Endodermal cell (in vitro differentiated cells): ENCODE measurements at regions not wholly inside any gene's neighbourhood (a gene's known extent, or its start where the extent isn't known, plus 50 kb on each side); places are given as distances from the start of the nearest gene placed in this dataset.

Source experiments
- DNase-seq: peaks from one replicate; pipeline ENCODE4 v3.0.0-alpha.2; 2017
- H3K27ac ChIP-seq: 2 replicates; pipeline ENCODE4 v1.5.1; 2013; ENCODE audit warnings: mild to moderate bottlenecking, low read depth, low read length, moderate library complexity
- H3K27me3 ChIP-seq: 2 replicates; pipeline ENCODE4 v1.6.1; 2013; ENCODE audit warnings: mild to moderate bottlenecking, low read length, moderate library complexity; ENCODE audit not compliant: insufficient read depth, control insufficient read depth, poor library complexity, severe bottlenecking
- H3K36me3 ChIP-seq: 2 replicates; pipeline ENCODE4 v1.7.0; 2013; ENCODE audit warnings: mild to moderate bottlenecking, low read length, moderate library complexity; ENCODE audit not compliant: control insufficient read depth, insufficient read depth
- H3K4me1 ChIP-seq: one replicate; pipeline ENCODE4 v1.7.0; 2013; ENCODE audit warnings: low read length; ENCODE audit not compliant: control insufficient read depth, insufficient read depth
- H3K4me3 ChIP-seq: 2 replicates; pipeline ENCODE4 v1.5.1; 2013; ENCODE audit warnings: mild to moderate bottlenecking, low read length, moderate library complexity
- H3K9ac ChIP-seq: 2 replicates; pipeline ENCODE4 v1.6.1; 2013; ENCODE audit warnings: mild to moderate bottlenecking, low read length, moderate library complexity; ENCODE audit not compliant: poor library complexity, severe bottlenecking; ENCODE audit errors: extremely low read depth
- H3K9me3 ChIP-seq: 2 replicates; pipeline ENCODE4 v1.6.1; 2013; ENCODE audit warnings: mild to moderate bottlenecking, low read length, moderate library complexity; ENCODE audit not compliant: control insufficient read depth
- H3K27ac Mint-ChIP-seq: 2 replicates; pipeline ENCODE4 v1.8.0; 2020; ENCODE audit warnings: mixed read lengths
- H3K27me3 Mint-ChIP-seq: 2 replicates; pipeline ENCODE4 v1.8.0; 2021; ENCODE audit warnings: mild to moderate bottlenecking, mixed read lengths; ENCODE audit not compliant: insufficient read depth
- H3K36me3 Mint-ChIP-seq: 2 replicates; pipeline ENCODE4 v1.8.0; 2020; ENCODE audit warnings: low read depth, mixed read lengths
- H3K4me1 Mint-ChIP-seq: 2 replicates; pipeline ENCODE4 v1.8.0; 2020; ENCODE audit warnings: mixed read lengths
- H3K4me3 Mint-ChIP-seq: 2 replicates; pipeline ENCODE4 v1.8.0; 2020; ENCODE audit warnings: mild to moderate bottlenecking, moderate library complexity, mixed read lengths
- H3K9me3 Mint-ChIP-seq: 2 replicates; pipeline ENCODE4 v1.8.0; 2020; ENCODE audit warnings: mild to moderate bottlenecking, mixed read lengths
- CTCF ChIP-seq: fragments of 200-600 bp; sonication (generic); conservative IDR thresholded peaks from 2 replicates; pipeline ENCODE4 v1.5.0; 2021; ENCODE audit warnings: antibody characterized with exemption, mild to moderate bottlenecking
- WGBS, 2 experiments: methylation state at CpG; one replicate each; pipeline versions ENCODE4 v1.1.5 to v1.1.7; 2013; ENCODE audit warnings: missing lambda C conversion rate in 2 of 2, mixed read lengths in 1 of 2; ENCODE audit not compliant: insufficient coverage in 1 of 2, insufficient read length in 1 of 2; 5-methylcytosine and 5-hydroxymethylcytosine counted together

- no peaks in the 10 kb centered on the region for H3K36me3 ChIP-seq
- no peak for TF ChIP-seq CTCF
- H3K4me1 ChIP-seq: no peaks in the 10 kb centered on the region
- 0% methylated on average over 1 of the region's 1 CpG for WGBS, 2 experiments
- H3K27me3 Mint-ChIP-seq: no peaks in the 10 kb centered on the region
- no peak overlapping the region for H3K4me3 ChIP-seq
- DNase-seq: peak; percentile 85
- no peak overlapping the region for H3K9ac ChIP-seq
- H3K4me1 Mint-ChIP-seq: peaks cover 25% of the 10 kb centered on the region
- peaks cover 23% of the 10 kb centered on the region for H3K9me3 Mint-ChIP-seq
- H3K4me3 Mint-ChIP-seq: no peak overlapping the region
- no peaks in the 10 kb centered on the region for H3K27me3 ChIP-seq
- H3K36me3 Mint-ChIP-seq: peaks cover 18% of the 10 kb centered on the region
- no peak overlapping the region for H3K27ac ChIP-seq
- peaks cover 35% of the 10 kb centered on the region for H3K9me3 ChIP-seq
- H3K27ac Mint-ChIP-seq: peak overlapping the region; percentile 56
These were observed 198.5 kb downstream of the ATP23 start for GRCh38 chr12:58139894-58140293.

- H3K36me3 Mint-ChIP-seq: peaks cover 21% of the 10 kb centered on the region
- DNase-seq: peak; percentile 67
- no peak overlapping the region for H3K4me3 Mint-ChIP-seq
- WGBS, 2 experiments: 100% methylated on average over 1 of the region's 1 CpG
- H3K4me1 ChIP-seq: no peaks in the 10 kb centered on the region
- no peak overlapping the region for H3K4me3 ChIP-seq
- no peak overlapping the region for H3K27ac ChIP-seq
- H3K9me3 Mint-ChIP-seq: peaks cover 21% of the 10 kb centered on the region
- peaks cover 40% of the 10 kb centered on the region for H3K9me3 ChIP-seq
- no peaks in the 10 kb centered on the region for H3K36me3 ChIP-seq
- H3K27me3 Mint-ChIP-seq: no peaks in the 10 kb centered on the region
- H3K4me1 Mint-ChIP-seq: peaks cover 25% of the 10 kb centered on the region
- TF ChIP-seq CTCF: no peak
- peak overlapping the region; percentile 36 for H3K27ac Mint-ChIP-seq
- no peaks in the 10 kb centered on the region for H3K27me3 ChIP-seq
- no peak overlapping the region for H3K9ac ChIP-seq
These were observed 199.0 kb downstream of the ATP23 start for GRCh38 chr12:58140395-58140794.

- Mint-ChIP-seq H3K4me3 (no peak overlapping the region), H3K27me3 (no peaks in the 10 kb centered on the region), H3K27ac (no peak overlapping the region), H3K9me3 (no peaks in the 10 kb centered on the region), H3K36me3 (peaks cover 12% of the 10 kb centered on the region), H3K4me1 (peaks cover 38% of the 10 kb centered on the region)
- no peaks in the 10 kb centered on the region for H3K36me3 ChIP-seq
- H3K9ac ChIP-seq: no peak overlapping the region
- no peak for DNase-seq
- WGBS, 2 experiments: 92 to 94% methylated on average over 2 of the region's 2 CpGs
- H3K4me3 ChIP-seq: no peak overlapping the region
- no peak overlapping the region for H3K27ac ChIP-seq
- H3K4me1 ChIP-seq: no peaks in the 10 kb centered on the region
- H3K9me3 ChIP-seq: peaks cover 27% of the 10 kb centered on the region
- no peak for TF ChIP-seq CTCF
- H3K27me3 ChIP-seq: no peaks in the 10 kb centered on the region
These were observed 201.6 kb downstream of the ATP23 start for GRCh38 chr12:58142991-58143390.
